ENCODE measurements at regions not wholly inside any gene's neighbourhood (a gene's known extent, or its start where the extent isn't known, plus 50 kb on each side); places are given as distances from the start of the nearest gene placed in this dataset.

DNA sequence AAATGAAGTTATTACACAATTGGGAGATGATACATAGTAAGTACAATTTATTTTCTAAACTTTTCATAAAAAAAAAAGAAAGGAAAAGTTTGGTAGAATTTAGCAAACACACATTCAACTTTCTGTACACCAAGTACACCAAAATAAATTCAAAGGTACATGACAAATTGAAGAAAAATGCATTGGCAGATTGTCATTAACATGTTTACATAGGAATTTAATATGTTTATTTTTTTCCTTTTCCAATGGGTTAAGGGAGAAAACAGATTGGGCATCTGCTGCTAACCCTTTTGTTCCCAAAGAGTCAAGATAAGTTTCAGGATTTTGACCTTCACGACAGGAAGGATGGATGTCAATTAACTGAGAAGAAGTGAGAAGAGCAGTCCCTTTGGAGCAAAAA, 620.4 kb downstream of the XIRP2 start:
- Histone ChIP-seq H3K9me3 (ENCODE audit: control insufficient read depth in 1 of 2, insufficient read depth in 1 of 2, low read length in 2 of 2) (no peaks in the 10 kb centered on the region), H3K4me3 (ENCODE audit: low read length) (no peak overlapping the region), H3K36me3 (ENCODE audit: insufficient read depth, low read length) (no peaks in the 10 kb centered on the region), H3K4me1 (ENCODE audit: insufficient read depth, low read length) (no peaks in the 10 kb centered on the region), H3K27ac (ENCODE audit: low read depth in 1 of 2, low read length in 2 of 2) (no peak overlapping the region), H3K27me3 (ENCODE audit: control insufficient read depth in 1 of 2, insufficient read depth in 2 of 2, low read length in 2 of 2) (no peaks in the 10 kb centered on the region)
- Mint-ChIP-seq H3K4me1 (ENCODE audit: low read depth) (no peaks in the 10 kb centered on the region), H3K4me3 (no peak overlapping the region), H3K27me3 (no peaks in the 10 kb centered on the region), H3K9me3 (no peaks in the 10 kb centered on the region), H3K27ac (no peak overlapping the region), H3K36me3 (ENCODE audit: low read depth) (no peaks in the 10 kb centered on the region)
- CTCF ChIA-PET = no interaction called here
- DNase-seq (no peak), ATAC-seq (ENCODE audit: poor library complexity) (no peak)
- TF ChIP-seq, protein P1, sequence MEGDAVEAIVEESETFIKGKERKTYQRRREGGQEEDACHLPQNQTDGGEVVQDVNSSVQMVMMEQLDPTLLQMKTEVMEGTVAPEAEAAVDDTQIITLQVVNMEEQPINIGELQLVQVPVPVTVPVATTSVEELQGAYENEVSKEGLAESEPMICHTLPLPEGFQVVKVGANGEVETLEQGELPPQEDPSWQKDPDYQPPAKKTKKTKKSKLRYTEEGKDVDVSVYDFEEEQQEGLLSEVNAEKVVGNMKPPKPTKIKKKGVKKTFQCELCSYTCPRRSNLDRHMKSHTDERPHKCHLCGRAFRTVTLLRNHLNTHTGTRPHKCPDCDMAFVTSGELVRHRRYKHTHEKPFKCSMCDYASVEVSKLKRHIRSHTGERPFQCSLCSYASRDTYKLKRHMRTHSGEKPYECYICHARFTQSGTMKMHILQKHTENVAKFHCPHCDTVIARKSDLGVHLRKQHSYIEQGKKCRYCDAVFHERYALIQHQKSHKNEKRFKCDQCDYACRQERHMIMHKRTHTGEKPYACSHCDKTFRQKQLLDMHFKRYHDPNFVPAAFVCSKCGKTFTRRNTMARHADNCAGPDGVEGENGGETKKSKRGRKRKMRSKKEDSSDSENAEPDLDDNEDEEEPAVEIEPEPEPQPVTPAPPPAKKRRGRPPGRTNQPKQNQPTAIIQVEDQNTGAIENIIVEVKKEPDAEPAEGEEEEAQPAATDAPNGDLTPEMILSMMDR (IDR thresholded peaks at IDR 0.05) = no peak
- intact Hi-C loops (cut with DNase I, micrococcal nuclease) = no loop called here
- POLR2A ChIA-PET = no interaction called here

GRCh38 chr2:167506395-167506794, 618.1 kb downstream of the XIRP2 start:
- no peaks in the 10 kb centered on the region for H3K27me3 ChIP-seq (ENCODE audit: control insufficient read depth in 1 of 2, insufficient read depth in 2 of 2, low read length in 2 of 2)
- no peaks in the 10 kb centered on the region for H3K36me3 ChIP-seq (ENCODE audit: insufficient read depth, low read length)
- Mint-ChIP-seq H3K4me3 (no peak overlapping the region), H3K27ac (no peak overlapping the region), H3K27me3 (no peaks in the 10 kb centered on the region), H3K4me1 (ENCODE audit: low read depth) (no peaks in the 10 kb centered on the region), H3K36me3 (ENCODE audit: low read depth) (no peaks in the 10 kb centered on the region), H3K9me3 (no peaks in the 10 kb centered on the region)
- intact Hi-C loops (cut with DNase I, micrococcal nuclease) = no loop called here
- ATAC-seq (ENCODE audit: poor library complexity) (no peak), DNase-seq (no peak)
- TF ChIP-seq, protein P1 (IDR thresholded peaks at IDR 0.05) = no peak
- CTCF ChIA-PET = no interaction called here
- POLR2A ChIA-PET = no interaction called here
- no peaks in the 10 kb centered on the region for H3K9me3 ChIP-seq (ENCODE audit: control insufficient read depth in 1 of 2, insufficient read depth in 1 of 2, low read length in 2 of 2)
- H3K4me3 ChIP-seq (ENCODE audit: low read length) = no peak overlapping the region
- no peaks in the 10 kb centered on the region for H3K4me1 ChIP-seq (ENCODE audit: insufficient read depth, low read length)
- no peak overlapping the region for H3K27ac ChIP-seq (ENCODE audit: low read depth in 1 of 2, low read length in 2 of 2)

DNA sequence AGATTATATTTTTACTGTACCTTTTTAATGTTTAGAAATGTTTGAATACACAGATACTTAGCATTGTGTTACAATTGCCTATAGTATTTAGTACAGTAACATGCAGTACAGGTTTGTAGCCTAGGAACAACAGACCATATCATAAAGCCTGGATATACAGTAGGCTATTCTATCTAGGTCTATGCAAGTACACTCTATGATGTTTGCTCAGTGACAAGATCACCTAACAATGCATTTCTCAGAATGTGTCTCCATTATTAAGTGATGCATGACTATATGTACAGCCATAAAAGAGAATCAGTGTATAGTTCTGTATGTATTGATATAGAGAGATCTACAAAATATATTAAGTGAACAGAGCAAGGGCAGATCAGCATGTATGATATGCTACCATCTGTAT, 616.4 kb downstream of the XIRP2 start:
- H3K4me3 ChIP-seq (ENCODE audit: low read length) = no peak overlapping the region

More for the DNA sequence above, 616.4 kb downstream of the XIRP2 start:
- Mint-ChIP-seq H3K27ac (no peak overlapping the region), H3K4me3 (no peak overlapping the region), H3K27me3 (no peaks in the 10 kb centered on the region), H3K4me1 (ENCODE audit: low read depth) (no peaks in the 10 kb centered on the region), H3K36me3 (ENCODE audit: low read depth) (no peaks in the 10 kb centered on the region), H3K9me3 (no peaks in the 10 kb centered on the region)
- Histone ChIP-seq H3K4me1 (ENCODE audit: insufficient read depth, low read length) (no peaks in the 10 kb centered on the region), H3K9me3 (ENCODE audit: control insufficient read depth in 1 of 2, insufficient read depth in 1 of 2, low read length in 2 of 2) (no peaks in the 10 kb centered on the region), H3K36me3 (ENCODE audit: insufficient read depth, low read length) (no peaks in the 10 kb centered on the region), H3K27ac (ENCODE audit: low read depth in 1 of 2, low read length in 2 of 2) (no peak overlapping the region), H3K27me3 (ENCODE audit: control insufficient read depth in 1 of 2, insufficient read depth in 2 of 2, low read length in 2 of 2) (no peaks in the 10 kb centered on the region)
- ATAC-seq (ENCODE audit: poor library complexity) (no peak), DNase-seq (no peak)
- intact Hi-C loops (cut with DNase I, micrococcal nuclease) = no loop called here
- POLR2A ChIA-PET = no interaction called here
- CTCF ChIA-PET = no interaction called here
- TF ChIP-seq, protein P1 (IDR thresholded peaks at IDR 0.05) = no peak

All from CD4-positive, alpha-beta T cell (primary cell).